Epithelial cell of esophagus (primary cell): ENCODE measurements at regions not wholly inside any gene's neighbourhood (a gene's known extent, or its start where the extent isn't known, plus 50 kb on each side); places are given as distances from the start of the nearest gene placed in this dataset.

ENCODE experiments used
- DNase-seq: peaks from one replicate; pipeline ENCODE4 v3.0.0; 2010; ENCODE audit warnings: low read depth
- H3K4me3 ChIP-seq: 2 replicates; pipeline ENCODE4 v1.5.1; 2011; ENCODE audit warnings: mild to moderate bottlenecking, low read length, control low read depth
- CTCF ChIP-seq: IDR thresholded peaks from 2 replicates; pipeline ENCODE4 v1.5.1; 2011; ENCODE audit warnings: low read depth, mild to moderate bottlenecking, low read length, control low read depth, inconsistent platforms; ENCODE audit not compliant: insufficient read depth; ENCODE audit errors: missing control alignments

- peak; percentile 64 for DNase-seq
- H3K4me3 ChIP-seq, result no peak overlapping the region
- no peak for TF ChIP-seq CTCF
These were observed 284.4 kb upstream of the SFRP2 start for GRCh38 chr4:154073107-154073822.

GRCh38 chr4:154067786-154068185 is 278.9 kb upstream of the SFRP2 start:
- no peak for DNase-seq
- TF ChIP-seq CTCF, result no peak
- H3K4me3 ChIP-seq, result no peak overlapping the region

- no peak for DNase-seq
- no peak overlapping the region for H3K4me3 ChIP-seq
- no peak for TF ChIP-seq CTCF
These were observed 276.5 kb upstream of the SFRP2 start for GRCh38 chr4:154065368-154065767.

GRCh38 chr4:154064244-154064643 is 275.4 kb upstream of the SFRP2 start:
- DNase-seq, result no peak
- no peak overlapping the region for H3K4me3 ChIP-seq
- TF ChIP-seq CTCF, result no peak

- no peak overlapping the region for H3K4me3 ChIP-seq
- peak; percentile 33 for DNase-seq
- TF ChIP-seq CTCF, result no peak
These were observed 260.7 kb upstream of the SFRP2 start for GRCh38 chr4:154049457-154050181.

- no peak for TF ChIP-seq CTCF
- no peak overlapping the region for H3K4me3 ChIP-seq
- DNase-seq, result no peak
These were observed 258.9 kb upstream of the SFRP2 start for GRCh38 chr4:154047733-154048132.
